PFSK-1 (cell line): ENCODE measurements at regions not wholly inside any gene's neighbourhood (a gene's known extent, or its start where the extent isn't known, plus 50 kb on each side); places are given as distances from the start of the nearest gene placed in this dataset.

Source experiments
- FOXP2 ChIP-seq: optimal IDR thresholded peaks from 2 replicates; pipeline ENCODE3; 2011; ENCODE audit warnings: borderline replicate concordance, control low read depth, inconsistent platforms; ENCODE audit not compliant: insufficient read depth; ENCODE audit errors: extremely low read length, extremely low read depth
- POLR2AphosphoS5 ChIP-seq: IDR thresholded peaks from 2 replicates; pipeline ENCODE4 v1.6.1; 2012; ENCODE audit warnings: low read depth, mild to moderate bottlenecking, control low read depth, low read length, moderate library complexity
- SIN3A ChIP-seq: IDR thresholded peaks from 2 replicates; pipeline ENCODE4 v1.6.1; 2012; ENCODE audit warnings: mild to moderate bottlenecking, low read length, moderate library complexity, borderline replicate concordance; ENCODE audit not compliant: insufficient read depth
- TAF1 ChIP-seq: IDR thresholded peaks from 2 replicates; pipeline ENCODE4 v1.6.1; 2012; ENCODE audit warnings: low read length, control low read depth, borderline replicate concordance; ENCODE audit not compliant: insufficient read depth
- TF ChIP-seq, protein P1 (sequence below), 2 experiments: IDR thresholded peaks; 2 replicates each; pipeline versions ENCODE4 v1.6.1 to v1.8.0; 2011 to 2012; ENCODE audit warnings: low read depth in 2 of 2, low read length in 2 of 2, control low read depth in 1 of 2, inconsistent platforms in 1 of 2, mild to moderate bottlenecking in 1 of 2, moderate library complexity in 1 of 2; ENCODE audit not compliant: insufficient read depth in 1 of 2

DNA sequence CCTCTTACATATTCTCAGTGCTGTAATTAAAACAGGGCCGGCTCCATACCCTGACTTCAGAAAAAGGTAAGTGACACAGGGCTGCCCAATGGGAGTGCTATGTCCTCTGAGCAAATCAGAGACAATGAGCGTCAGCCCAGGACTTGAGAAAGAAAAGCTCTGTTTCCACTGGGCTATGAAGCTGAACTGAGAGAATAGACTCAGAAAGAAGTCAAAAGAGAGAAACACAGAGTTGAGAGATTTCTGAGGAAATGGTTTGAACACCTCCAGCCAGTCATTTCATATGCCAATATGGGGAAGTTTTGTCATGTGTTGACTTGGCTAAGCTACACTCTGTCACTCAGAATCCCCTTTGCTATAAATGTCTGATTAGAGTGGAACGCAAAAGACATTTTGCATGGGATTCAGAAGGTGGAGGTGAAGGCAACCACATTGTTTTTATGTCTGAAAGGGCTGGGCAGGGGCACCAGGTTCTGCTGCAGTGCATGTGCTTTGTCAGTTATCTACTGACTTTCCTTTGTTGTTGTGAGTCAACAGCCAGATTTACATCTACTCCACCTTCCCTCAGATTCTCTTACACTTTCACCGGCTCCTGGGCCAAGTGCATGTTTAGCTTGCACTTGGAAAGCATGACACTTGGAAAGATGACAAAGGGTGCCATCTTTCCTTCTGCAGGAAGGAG lies 313.3 kb downstream of the DUSP6 start:
- TF ChIP-seq TAF1 (no peak), SIN3A (no peak), FOXP2 (no peak), POLR2AphosphoS5 (no peak)
- TF ChIP-seq, protein P1, sequence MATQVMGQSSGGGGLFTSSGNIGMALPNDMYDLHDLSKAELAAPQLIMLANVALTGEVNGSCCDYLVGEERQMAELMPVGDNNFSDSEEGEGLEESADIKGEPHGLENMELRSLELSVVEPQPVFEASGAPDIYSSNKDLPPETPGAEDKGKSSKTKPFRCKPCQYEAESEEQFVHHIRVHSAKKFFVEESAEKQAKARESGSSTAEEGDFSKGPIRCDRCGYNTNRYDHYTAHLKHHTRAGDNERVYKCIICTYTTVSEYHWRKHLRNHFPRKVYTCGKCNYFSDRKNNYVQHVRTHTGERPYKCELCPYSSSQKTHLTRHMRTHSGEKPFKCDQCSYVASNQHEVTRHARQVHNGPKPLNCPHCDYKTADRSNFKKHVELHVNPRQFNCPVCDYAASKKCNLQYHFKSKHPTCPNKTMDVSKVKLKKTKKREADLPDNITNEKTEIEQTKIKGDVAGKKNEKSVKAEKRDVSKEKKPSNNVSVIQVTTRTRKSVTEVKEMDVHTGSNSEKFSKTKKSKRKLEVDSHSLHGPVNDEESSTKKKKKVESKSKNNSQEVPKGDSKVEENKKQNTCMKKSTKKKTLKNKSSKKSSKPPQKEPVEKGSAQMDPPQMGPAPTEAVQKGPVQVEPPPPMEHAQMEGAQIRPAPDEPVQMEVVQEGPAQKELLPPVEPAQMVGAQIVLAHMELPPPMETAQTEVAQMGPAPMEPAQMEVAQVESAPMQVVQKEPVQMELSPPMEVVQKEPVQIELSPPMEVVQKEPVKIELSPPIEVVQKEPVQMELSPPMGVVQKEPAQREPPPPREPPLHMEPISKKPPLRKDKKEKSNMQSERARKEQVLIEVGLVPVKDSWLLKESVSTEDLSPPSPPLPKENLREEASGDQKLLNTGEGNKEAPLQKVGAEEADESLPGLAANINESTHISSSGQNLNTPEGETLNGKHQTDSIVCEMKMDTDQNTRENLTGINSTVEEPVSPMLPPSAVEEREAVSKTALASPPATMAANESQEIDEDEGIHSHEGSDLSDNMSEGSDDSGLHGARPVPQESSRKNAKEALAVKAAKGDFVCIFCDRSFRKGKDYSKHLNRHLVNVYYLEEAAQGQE (IDR thresholded peaks at IDR 0.05; ENCODE audit: insufficient read depth in 1 of 2, low read depth in 2 of 2, low read length in 2 of 2), result no peak

DNA sequence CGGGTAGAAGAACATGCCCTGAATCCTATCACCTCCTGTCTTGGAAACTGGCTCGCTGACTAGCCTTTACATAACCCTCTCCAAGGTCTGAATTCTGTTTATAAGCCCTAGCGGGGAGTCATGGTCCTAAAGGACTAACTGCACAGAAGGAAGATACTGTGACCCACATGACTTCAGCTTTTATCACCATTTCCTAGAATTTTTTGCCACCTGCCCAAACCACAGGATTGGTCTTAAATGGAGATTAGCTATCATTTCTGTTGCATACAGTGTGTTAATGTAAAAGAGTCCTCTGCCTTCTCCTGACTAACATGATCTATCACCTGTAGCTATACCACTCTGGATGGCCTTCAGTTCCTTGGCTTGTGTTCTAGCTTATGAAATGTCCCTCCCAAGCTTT lies 319.2 kb downstream of the DUSP6 start:
- TF ChIP-seq, protein P1 (IDR thresholded peaks at IDR 0.05; ENCODE audit: insufficient read depth in 1 of 2, low read depth in 2 of 2, low read length in 2 of 2), result no peak
- TF ChIP-seq TAF1, result no peak
- no peak for TF ChIP-seq FOXP2
- TF ChIP-seq POLR2AphosphoS5, result no peak
- TF ChIP-seq SIN3A, result no peak

DNA sequence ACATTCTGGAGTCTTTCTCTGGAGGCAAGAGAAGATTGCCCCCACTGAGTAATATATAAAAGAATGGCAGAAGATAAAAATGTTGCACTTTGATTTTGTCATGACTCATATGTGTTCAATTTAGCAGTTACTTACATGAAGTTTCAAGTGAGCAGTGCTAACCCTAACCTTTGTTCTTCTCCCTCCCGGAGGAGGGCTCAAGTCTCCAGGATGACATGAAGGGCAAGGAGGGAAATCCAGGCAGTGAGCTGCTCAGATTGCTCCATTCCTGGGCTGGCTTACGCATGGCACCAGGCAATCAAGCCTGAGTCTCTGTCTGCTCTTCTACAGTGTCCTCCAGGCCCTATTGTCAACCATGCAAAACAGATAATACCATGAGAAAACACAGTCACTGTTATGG lies 322.3 kb downstream of the DUSP6 start:
- no peak for TF ChIP-seq SIN3A
- no peak for TF ChIP-seq POLR2AphosphoS5
- TF ChIP-seq, protein P1 (IDR thresholded peaks at IDR 0.05; ENCODE audit: insufficient read depth in 1 of 2, low read depth in 2 of 2, low read length in 2 of 2), result no peak
- TF ChIP-seq TAF1, result no peak
- TF ChIP-seq FOXP2, result no peak

DNA sequence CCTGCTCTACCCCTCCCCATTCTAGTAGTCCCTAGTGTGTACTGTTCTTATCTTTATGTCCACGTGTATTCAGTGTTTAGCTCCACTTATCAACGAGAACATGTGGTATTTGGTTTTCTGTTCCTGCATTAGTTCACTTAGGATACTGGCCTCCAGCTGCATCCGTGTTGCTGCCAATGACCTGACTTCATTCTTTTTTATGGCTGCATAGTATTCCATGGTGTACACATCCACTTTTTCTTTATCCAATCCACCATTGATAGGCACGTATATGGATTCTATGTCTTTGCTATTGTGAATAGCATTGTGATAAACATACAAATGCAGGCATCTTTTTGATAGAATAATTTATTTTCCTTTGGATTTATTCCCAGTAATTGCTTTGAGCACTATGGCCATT lies 327.7 kb downstream of the DUSP6 start:
- TF ChIP-seq FOXP2 (no peak), TAF1 (no peak), POLR2AphosphoS5 (no peak), SIN3A (no peak)
- TF ChIP-seq, protein P1 (IDR thresholded peaks at IDR 0.05; ENCODE audit: insufficient read depth in 1 of 2, low read depth in 2 of 2, low read length in 2 of 2), result no peak

DNA sequence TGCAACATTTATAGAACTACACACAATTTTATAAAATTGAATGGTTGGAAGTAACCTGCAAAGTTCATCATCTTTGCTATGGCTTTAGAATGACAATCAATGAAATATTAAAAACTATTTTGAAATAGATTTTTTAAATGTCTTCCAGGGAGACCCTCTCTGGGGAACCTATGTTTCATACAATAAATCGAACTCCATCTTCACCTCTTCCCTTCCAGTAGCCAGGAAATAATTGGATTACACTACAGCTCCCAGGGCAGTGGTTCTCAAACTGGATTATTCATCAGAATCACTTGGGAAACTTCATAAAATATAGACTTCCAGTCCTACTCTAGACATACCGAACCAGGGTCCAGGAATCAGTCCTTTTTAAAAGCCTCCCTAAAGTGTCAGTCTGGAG lies 328.4 kb downstream of the DUSP6 start:
- TF ChIP-seq, protein P1 (IDR thresholded peaks at IDR 0.05; ENCODE audit: insufficient read depth in 1 of 2, low read depth in 2 of 2, low read length in 2 of 2), result no peak
- TF ChIP-seq TAF1 (no peak), POLR2AphosphoS5 (no peak), SIN3A (no peak), FOXP2 (no peak)
